Islet of Langerhans (tissue), 1 donor: ENCODE measurements at regions not wholly inside any gene's neighbourhood (a gene's known extent, or its start where the extent isn't known, plus 50 kb on each side); places are given as distances from the start of the nearest gene placed in this dataset.

Experiments
- FAIRE-seq: peaks from one replicate; lab custom pipeline; 2011; peaks lifted over from hg19 to GRCh38; lab: Jason Lieb, UNC

DNA sequence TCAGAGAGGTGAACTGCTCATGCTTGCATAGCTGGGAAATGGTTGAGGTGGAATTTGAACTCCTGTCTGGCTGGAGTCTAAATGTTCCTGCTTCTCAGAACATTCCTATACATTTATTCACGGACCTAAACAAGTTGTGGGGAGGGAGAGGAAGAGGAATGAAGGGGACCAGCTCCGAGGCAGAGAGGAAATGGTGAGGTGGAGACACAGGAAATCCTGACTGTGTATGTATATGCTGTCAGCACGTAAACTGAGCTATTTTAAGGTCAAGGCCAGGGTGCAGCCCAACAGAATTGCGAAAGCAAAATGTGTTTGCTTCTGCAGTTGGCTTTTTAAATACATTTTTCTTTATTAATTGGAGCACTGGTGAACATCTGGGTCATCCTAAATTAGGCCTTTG lies 74.1 kb upstream of the POMGNT2 start:
- FAIRE-seq = no peak

DNA sequence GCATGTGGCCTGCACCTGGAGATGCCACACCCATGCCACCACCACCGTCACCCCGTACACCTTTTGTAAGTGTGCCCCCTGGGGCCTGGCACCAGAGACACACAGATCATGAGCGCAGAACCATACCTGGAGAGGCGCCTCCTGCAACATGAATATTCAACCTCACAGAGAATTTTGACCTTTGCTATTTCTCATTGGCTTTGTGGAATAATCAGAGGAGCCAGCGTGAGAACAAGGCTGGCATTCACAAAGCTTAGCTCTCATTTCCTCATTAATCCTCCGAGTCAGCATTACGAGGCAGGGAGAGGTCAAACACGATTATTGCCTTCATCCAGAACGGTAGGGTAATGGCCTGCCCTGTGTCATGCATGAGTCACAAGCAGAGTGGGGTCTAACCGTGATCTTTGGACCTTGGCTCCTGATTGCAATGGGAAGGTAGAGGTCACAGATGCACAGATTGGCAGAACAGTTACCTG lies 73.0 kb upstream of the POMGNT2 start:
- no peak for FAIRE-seq

DNA sequence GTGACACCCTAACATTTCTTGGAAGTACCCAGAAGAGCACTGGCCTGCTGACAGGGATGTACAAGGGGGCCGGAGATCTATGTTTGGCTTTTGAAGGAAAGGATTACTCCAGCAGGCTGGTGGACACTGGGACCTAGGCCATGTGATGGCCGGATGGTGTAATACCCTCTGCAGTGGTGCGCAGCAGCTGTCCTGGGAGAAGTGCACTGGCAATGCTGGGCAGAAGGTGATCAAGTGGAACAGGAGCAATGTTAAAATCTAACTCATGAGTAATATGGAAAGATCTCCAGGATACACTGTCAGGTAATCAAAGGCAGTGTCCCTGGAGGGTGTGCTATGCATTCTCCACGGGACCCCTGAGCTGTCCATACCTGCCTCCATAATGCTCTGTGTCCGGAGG lies 71.2 kb upstream of the POMGNT2 start:
- FAIRE-seq = no peak

DNA sequence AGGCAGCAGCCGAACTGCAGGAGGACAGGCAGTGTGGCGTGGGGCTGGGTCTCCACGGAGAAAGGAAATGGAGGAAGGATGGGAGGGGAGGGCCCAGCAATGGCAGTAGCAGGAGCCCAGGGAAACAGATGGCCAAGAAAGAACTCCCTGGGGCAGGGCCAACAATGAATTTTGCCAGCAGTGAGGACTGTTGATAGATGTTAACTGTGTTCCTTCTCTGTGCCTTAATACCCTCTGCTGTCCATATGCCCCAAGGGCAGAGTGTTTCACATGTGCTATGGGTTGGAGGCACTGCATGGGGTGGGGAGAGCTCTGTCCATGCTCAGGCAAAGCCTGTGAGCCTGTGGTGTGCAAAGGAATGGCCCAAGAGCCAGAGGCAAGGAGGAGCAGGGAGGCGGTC lies 70.8 kb upstream of the POMGNT2 start:
- no peak for FAIRE-seq

DNA sequence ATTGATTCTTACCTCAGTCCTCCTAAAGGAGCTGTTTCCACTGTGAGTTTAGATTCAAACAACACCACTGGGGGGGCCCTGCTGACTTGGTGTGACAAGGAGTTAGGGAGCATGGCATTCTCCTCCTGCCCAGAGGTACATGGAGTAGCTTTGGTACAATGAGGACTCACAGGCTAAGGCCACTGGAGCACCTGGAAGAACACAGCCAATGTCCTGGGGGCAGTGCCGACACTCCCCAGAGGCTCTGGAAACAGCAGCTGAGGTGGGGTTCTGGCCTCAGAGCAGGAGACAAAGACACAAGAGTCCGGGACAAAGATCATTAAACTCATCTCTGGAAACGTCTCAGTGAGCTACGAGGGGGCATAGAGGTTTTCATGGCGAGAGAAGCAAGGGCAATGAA lies 69.7 kb upstream of the POMGNT2 start:
- no peak for FAIRE-seq

DNA sequence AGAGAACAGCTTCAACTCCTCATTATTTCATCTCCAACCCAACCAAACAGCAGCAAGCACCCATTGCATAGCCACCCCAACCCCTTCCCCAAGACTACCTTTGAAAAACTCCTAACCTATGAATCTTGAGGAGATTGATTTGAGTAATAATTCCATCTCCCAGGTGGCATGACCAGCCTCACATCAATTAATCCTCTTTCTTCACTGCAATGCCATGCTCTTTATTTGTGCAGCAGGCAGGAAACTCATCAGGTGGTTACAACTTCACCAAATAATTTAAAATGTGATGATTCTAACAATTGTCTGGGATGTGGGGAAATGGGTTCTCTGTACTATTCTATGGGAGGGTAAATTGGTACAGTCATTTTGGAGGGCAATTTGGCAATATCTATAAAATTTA lies 68.1 kb upstream of the POMGNT2 start:
- FAIRE-seq = no peak

DNA sequence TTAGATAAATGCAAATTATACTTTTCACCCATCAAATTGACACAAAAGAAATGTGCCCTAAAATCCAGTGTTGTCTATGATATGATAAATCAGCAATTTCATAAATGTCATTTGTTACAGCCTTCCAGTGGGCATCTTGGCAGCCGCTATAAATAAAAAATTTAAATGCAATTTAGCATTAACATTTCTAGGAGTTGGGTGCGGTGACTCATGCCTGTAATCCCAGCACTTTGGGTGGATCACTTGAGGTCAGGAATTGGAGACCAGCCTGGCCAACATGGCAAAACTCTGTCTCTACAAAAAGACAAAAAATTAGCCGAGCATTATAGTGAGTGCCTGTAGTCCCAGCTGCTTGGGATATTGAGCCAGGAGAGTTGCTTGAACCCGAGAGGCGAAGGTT lies 65.9 kb upstream of the POMGNT2 start:
- FAIRE-seq = no peak

DNA sequence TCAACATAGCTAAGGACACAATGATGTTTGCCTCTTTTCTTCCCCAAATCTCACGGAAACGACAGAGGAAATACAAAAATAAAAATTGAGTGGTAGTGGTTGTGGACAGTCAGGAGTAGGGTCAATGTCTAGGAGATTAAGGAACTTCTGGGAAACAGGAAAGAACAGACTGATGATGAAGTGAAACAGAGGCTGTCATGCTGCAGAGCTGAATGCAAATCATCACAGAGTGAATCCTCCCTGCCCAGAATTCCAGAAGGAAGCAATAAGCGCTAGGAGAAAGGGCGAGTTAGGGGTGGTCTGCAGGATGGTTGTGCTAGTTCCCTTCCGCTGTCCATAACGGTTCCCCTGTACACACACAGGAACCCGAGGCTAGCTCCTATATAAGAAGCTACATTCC lies 64.7 kb upstream of the POMGNT2 start:
- no peak for FAIRE-seq

DNA sequence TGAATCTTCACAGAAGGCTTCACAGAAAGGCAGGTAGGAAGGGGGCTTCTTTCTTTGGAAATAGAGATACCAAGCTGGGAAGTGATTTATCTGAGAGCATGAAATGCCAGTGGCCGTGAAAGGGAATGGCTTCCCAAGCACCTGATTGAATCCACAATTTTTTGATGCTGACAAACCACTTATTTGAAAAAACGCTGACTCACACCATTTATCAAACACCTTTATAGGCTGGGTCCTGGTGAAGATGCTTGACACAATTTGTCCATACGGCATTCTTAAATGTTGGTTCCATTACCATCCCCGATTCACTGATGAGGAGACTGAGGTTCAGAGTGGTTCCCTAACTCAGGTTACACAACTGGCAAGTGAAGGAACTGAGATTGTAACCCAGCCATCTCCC lies 64.1 kb upstream of the POMGNT2 start:
- no peak for FAIRE-seq

DNA sequence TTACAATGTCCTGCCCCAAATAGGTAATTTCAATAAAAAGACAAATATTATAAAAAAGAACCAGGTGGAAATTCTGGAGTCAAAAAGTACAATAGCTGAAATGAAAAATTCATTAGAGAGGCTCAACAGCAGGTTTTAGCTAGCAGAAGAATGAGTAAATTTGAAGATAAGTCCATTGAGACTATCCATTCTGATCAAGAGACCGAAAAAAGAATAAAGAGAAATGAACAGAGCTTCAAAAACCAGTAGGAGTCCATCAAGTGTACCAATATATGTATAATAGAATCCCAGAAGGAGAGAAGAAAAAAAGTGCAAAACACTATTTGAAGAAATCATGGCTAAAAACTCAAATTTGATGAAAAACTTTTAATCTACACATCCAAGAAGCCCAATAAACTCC lies 60.5 kb upstream of the POMGNT2 start:
- no peak for FAIRE-seq

DNA sequence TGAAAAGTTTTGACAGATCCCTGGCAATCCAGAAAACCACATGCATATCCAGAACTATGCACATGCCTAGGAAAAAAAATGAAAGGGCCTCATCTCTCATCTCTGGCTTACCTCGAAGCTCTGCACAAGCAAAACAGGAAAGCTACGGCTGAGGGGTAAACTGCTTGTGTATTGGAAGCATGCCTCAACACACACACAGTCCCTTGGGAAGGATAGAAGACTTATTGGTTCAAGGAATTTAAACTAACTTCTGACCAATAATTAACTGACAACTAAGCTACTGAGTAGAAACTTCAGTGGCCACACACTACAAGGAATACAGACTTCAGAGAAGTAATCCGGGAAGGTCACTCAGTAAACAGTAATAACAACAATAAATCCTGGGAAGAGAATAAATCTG lies 59.9 kb upstream of the POMGNT2 start:
- FAIRE-seq = no peak

DNA sequence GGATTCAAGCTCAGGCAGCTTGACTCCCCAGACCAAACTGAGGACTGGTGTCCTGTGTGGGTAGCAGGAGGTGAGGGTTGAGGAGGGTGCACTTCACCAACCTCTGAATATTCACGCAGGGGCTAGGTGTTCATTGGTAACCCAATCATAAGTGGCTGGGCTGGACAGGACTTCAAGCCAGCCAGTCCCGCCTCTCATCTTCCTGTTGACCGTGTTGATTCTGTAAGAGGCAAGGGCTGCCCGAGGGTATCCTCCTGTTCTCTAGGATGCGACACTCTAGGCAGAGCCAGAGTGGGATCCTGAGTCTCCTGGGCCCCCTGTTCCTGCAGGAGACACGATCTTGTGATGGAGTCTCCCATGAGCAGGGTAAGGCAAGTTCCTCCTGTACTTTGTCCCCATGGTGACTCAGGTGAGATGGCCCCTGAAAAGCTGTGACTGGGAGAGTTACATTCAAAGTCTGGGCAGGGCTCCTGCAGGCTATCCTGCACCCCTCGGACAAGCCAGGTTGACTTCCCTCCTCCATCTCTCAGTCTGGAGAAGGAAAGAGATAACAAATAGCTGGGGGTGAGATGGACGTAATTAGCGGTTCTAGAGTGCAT lies 58.1 kb upstream of the POMGNT2 start:
- no peak for FAIRE-seq

DNA sequence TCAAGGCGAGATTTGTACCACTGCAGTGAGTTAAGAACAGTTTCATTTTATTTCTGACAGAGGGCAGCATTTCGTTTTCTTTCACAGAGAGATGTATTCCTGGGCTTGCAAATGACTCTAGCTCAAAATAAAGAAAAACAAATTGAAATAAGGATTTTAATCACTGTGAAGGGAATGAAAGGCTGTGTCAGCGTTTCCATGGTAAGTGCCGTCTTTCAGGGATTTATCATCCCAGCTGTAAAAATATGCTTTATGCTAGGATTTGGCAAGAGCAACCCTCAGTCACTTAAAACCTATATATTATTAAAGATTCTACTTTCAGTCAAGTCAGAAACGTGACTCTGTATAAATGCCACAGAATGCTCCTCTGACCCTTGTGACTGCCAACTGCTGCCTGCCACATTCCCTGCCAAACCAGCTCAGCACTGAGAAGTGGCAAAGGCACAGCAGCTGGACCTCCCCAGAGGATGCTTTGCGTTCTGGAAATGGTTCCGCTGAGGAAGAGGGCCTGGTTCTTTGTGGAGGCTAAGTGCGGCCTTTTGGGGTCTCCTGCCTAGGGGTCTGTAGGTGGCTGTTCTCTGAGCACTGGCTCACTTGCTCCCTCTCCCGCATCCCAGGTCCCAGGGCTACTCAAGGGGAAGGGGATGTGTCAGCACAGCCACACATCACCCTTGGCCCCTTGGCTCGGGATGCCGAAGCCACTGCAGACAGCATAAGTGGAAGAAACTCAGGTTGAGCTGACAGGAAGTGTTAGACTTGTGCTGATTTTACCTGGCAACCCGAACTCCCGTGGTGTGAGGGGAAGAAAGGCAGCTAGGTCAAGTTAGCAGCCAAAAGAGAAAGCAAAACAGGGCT lies 56.6 kb upstream of the POMGNT2 start:
- peak; percentile 92 for FAIRE-seq

DNA sequence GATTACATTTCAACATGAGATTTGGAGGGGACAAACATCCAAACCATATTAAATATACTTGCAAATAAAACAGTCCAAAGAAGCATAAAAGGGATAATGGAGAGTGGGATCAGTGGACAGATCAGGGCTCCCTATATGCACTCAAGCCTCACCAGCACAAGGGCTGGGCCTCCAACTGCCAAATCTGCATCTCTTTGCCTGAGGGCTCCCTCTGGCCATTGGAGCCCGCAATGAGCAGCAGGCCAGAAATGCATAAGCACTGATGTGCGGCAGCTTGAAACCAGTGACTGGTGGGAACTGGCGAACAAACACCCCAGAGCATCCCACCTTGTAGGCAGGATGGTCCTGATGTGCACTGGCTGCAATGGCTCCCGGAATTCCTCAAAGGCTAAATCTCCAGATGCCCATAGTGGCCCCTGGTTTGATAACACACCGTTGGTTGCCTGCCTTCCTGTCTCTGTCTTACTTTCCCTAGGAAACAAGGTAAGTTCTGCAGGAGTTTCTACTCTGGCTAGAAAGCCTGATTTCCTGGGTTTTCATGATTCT lies 55.9 kb upstream of the POMGNT2 start:
- no peak for FAIRE-seq

DNA sequence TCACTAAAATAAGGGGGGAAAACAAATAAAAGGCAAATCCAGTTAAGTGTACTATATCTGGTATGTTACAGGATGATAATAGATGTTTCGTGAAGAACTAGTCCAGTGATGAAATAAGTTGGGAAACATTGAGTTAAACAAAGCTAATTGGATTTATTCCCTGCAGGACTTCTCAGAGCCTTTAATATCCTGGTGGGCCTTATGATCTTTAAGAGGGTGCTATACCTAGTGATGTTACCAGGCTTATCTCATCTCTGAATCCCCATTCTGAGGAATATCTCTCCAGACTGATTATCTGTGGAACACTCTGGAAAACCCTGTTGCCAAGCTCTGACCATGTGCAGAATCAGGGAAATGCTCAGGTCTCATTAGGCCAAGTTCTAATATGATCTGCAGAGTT lies 54.8 kb upstream of the POMGNT2 start:
- FAIRE-seq = no peak

DNA sequence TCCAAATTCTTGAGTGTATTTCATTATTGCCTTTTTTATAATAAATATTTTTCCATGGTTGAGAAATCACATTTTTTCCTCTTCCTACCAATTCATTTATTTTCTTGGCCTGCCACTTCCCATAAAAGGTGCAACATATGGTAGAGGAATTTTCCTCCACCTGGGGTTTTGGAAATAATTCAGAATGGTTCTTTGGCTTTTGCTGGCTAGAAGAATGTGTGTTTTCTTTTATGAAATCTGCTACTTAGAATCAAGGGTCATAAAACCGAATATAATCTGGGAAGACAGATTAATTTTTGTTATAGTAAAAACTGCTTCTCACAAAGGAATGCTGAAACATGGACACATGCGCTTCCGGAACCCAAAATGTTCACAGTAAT lies 54.0 kb upstream of the POMGNT2 start:
- no peak for FAIRE-seq

DNA sequence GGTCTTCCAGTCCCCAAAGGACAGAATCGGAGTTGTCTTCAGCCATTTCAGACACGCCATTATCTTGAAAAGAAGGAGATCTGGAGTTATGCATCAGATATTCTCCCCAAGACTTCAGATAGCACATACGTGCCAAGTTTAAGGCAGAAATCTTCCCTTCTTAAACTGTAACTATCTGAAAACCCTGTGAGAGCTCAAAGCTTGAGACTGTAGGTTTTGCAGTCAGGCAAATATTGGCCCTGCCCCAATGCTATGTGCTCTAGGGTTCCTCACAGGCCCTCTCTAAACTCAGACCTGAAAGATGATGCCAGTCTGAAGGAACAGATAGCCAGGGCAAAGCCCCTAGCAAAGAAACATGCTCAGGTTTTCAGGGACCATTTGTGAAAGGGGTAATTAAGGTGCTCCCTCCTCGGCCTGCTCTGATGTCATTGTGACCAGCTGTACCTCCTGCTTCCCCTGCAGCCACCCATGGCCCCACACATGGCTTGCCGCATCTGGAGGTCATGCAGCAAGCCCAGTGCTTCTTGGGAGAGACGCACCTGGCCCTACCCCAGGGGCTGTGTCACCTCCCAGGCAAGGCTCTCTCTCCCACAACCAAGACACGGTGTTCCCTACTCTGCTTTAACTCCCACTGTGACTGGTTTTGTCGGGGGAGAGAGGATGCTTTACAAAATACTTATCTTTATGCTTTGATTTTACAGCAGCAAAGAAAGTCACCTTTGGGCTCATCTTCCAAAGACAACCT lies 53.4 kb upstream of the POMGNT2 start:
- FAIRE-seq = no peak

DNA sequence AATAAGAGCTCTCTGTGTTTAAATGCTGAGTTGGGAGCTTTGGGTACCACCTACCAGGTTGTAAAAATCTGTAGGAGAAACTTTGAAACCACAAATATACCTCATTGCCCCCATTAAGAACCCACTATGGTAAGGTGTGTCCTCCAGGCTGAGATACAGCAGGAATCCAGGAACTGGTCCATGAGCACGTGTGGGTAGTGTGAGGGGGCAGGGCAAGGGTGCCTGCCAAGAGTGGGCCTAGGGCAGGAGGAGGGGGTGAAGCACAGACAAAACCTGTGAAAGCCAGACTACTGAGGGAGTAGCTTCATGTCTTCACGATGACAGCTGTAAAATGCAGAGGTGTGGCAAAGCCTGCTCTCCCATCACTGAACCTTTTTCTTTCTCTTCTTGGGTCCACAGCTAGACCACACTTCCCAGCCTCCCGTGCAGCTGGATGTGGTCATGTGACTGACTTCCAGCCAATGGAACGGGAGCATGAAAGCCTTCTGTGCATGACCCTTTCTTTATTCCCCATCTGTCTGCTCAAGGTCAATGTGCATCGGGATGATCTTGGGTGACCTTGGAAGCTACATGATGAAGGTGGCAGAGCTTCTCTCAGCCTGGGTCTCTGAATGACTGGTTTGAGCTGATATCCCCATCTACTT lies 51.1 kb upstream of the POMGNT2 start:
- no peak for FAIRE-seq

DNA sequence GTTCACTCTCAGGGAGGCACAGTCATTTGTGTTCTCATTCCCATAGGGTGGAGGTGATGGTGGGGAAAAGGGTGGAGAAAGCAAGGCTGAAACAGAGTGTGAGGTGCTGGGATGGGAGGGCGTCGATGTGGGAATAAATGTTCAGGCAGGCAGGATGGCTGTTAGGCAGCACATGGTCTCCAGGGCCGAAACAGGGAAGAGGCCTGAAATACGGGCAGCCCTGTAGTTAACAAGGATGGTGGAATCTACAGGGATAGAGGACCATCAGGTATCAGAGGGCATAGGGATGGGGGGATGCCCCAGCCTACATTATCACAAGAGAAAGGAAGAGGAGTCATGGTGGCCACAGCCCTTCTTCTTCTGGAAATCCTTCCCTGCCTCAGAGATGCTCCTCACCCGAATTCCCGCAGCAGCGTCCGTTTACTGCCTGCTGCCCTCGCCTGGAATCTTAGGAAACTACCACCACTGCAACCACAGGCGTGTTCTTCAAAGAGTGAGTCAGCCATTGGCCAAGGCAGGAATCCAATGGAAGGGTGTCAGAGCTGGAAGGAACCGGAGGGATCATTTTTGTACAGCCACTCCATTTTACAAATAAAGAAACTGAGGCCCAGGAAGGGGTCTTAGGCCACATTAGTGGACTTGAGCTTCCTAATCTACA lies 49.7 kb upstream of the POMGNT2 start:
- FAIRE-seq = no peak
